GM21526 (cell line): ENCODE measurements at regions not wholly inside any gene's neighbourhood (a gene's known extent, or its start where the extent isn't known, plus 50 kb on each side); places are given as distances from the start of the nearest gene placed in this dataset.
A peak's percentile ranks its signal among the peaks of the same experiment; 100 is the strongest.
"Not testable (repeated sequence)": the region's sequence is repeated elsewhere in the genome, so short reads cannot be mapped to it uniquely, and the experiment has no call there.

ENCODE experiments used
- ATAC-seq: cut with Tn5 transposase; IDR thresholded peaks from one replicate; pipeline ENCODE4 v1.9.1; 2021; ENCODE audit warnings: moderate library complexity; ENCODE audit not compliant: unreplicated experiment, low FRiP score

DNA sequence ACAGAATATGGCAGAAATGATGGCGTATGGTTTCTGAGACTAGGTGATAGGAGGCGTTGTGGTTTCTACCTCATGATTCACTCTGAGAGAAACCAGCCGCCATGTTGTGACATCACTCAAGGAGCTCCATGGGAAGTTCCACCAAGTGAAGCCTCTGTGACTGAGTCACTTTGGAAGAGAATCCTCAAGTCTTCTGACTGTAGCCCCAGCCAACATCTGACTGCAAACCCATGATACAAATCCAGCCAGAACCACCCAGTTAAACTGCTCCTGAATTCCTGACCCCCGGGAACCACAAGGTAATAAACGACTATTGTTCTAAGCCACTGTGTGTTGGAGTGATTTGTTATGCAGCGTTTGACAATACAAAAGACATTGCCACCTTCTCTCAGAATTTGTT, 91.1 kb upstream of the CARD11 start:
- ATAC-seq: no peak

DNA sequence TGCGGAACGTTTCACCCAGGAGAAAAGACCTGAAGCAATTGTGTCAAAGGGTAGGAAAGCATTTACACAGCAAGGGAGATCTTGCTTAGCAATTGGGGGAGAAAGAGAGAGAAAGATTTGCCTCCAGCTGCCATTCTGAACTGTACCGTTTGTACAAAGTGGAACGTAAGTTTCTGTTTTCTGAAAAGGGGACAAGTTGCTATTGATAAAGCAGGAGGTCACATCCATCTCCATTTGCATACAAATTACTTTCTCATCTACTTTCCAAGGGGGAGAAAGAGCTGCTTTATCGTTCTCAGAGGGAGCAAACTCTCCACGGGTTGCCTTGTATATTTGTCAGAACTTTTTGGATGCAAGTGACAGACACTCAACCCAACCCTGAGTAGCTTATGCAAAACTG, 92.0 kb upstream of the CARD11 start:
- ATAC-seq: no peak

DNA sequence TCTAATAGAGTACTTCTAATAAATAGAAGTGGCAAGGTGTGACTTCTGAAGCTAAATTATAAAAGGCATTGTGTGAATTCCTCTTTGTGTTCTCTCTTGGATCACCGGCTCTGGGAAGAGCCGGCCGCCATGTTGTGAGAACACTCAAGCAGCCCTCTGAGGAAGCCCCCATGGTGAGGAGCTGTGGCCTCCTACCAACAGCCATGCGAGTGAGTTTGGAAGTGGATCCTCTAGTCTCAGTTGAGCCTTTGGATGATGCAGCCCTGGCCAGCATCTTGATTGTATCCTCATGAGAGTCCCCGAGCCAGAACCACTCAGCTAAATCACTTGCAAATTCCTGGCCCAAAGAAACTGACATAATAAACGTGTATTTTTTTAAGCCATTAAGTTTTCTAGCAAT, 94.5 kb upstream of the CARD11 start:
- ATAC-seq: no peak

DNA sequence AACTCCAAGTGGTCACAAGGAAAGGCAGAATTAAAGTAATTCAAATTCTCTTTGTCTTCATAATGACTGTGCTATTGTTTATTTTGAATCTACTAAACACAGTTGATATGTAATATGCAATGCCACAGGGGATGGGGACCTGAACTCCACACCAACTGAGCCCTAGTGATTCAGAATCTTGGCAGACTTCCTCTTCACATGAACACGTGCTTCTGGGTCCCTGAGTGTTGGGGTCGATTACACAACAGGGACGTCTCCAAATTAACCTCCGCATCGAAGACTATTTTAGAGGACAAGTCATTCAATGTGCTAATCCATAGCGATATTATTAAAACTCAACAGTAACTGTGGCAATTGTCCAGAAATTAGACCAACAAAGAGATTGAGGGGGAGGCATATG, 95.3 kb upstream of the CARD11 start:
- no peak for ATAC-seq

DNA sequence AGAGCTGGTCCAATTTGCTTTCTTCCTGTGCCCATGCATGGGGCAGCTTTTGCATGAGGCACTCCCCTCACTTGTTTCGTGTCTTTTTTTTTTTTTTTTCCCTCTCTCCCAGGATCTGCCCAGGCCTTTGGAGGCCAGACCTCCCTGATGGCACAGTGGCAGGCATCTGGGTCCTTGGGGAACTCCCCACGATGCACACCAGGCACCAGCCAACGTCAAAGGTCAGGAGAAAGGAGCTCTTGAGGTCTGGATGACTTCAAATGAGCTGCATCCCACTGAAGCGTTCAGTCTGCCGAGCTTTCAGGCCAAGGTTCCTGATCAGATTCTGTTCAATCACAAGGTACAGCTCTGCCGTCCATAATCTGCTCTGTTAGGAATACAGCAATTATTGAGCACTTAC, 97.2 kb upstream of the CARD11 start:
- ATAC-seq: no peak

- ATAC-seq: no peak
Measured at GRCh38 chr7:3141326-3141725, 97.7 kb upstream of the CARD11 start.

DNA sequence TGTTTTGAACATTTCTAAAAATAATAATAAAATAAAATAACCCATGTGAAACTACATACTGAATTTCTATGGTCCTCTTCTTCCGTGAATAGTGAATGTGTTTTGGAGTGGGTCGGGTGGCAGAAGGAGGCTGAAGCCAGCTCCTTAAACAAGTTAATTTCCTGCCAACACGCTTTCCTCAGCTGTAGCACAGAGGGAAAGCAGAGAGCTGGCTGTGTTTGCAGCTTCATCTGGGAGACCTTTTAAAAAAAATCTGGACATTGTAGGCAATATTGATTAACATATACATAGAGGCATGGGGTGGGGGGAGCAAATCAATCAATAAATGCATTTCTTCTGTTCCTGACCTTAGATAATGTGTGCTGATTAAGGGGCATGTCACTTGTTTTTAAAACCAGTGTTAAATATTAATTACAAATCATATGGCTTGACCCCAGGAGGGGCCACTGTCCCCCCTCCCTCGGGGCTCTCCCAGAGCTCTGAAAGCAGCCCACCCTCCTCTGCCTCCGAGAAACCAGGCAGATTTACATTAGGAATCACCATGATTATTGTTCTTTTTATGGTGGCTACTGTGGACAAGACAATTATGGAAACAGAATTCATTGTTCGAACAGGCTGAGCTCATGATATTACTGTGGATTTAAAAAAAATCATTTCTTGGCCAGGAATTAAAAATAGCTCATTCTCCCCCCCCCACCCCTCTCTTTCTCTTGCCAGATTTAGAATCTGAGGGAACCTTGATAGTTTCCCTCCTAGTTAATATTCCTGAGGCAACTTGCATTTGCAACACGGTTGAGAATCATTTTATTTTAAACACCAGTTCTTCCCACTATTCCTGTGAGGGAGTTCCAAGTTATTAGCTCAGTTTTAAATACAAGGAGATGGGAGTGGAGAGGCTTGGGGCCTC, 100.5 kb upstream of the CARD11 start:
- no peak for ATAC-seq

DNA sequence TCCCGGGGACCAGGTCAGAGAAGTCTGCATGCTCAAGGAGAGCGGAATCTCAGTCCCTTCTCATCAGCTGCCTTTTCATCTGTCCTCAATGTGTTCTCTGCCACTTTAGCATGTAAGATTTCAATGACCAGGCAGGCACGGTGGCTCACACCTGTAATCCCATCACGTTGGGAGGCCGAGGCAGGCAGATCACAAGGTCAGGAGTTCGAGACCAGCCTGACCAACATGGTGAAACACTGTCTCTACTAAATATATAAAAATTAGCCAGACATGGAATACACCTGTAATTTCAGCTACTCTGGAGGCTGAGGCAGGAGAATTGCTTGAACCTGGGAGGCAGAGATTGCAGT, 101.1 kb upstream of the CARD11 start:
- not testable (repeated sequence) for ATAC-seq

DNA sequence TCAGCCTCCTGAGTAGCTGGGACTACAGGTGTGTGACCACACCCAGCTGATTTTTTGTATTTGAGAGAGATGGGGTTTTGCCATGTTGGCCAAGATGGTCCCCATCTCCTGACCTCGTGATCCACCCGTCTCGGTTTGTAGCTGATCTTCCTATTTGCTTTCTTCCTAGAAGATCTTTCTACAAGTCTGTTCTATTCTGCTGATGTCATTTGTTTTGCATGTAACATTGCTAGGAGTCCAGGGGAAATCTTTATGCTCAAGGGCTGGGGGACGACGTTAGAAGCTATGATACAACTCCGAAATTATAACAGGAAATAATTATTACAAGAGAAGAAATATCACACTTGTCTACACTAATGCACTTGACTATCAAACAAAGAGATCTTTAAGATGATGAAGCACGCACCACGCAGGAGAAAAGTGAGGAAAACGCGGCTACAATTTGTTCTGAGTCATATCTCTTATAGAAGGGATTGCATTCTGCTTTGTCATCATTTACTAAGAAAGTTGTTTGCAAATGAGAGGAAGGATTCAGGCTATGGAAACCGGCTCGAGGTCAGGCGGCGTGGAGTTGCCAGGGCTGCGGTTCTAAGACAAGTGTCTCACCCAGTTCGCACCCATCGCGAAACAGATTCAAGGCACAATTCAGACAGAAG, 103.0 kb upstream of the CARD11 start:
- no peak for ATAC-seq

DNA sequence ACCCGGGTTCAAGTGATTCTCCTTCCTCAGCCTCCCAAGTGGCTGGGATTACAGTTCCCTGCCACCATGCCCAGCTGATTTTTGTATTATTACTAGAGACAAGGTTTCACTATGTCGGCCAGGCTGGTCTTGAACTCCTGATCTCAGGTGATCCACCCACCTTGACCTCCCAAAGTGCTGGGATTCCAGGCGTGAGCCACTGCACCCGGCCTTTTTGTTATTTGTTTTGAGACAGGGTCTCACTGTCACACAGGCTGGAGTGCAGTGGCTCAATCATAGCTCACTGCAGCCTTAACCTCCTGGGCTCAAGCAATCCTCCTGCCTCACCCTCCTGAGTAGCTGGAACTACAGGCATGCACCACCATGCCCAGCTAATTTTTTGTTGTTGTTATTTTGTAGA, 104.8 kb upstream of the CARD11 start:
- ATAC-seq: not testable (repeated sequence)

DNA sequence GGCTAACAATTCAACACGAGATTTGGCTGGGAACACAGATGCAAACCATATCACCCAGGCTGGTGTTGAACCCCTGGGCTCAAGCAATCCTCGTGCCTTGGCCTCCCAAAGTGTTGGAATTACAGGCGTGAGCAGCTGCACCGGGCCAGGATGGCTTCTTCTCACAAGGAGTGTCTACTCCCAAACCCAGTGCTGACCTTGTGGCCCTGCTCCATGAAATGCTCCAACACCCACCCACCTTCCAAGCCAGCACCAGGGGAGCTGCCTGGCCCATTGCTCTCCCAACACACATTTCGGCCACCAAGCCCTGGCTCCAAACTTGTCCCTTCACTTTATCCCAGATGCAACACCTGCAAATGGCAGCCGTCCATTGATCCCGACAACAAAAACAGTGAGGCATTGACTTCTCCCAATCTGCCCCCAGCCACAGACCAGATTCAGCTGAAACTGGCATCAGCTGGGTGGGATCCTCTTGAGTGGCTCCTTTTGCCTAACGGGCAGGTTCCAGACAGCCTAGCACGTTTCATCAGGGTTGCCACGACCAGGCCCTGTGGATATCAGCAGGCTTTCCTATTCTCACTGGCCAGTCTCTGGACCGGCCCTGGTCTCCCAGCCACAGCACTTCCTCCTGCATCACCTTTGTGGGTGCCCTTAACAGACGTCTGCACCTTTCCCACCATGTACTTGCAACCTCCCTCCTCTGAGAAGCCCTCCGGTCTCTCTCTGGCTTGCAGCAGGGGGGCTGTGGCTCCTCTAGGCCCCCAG, 105.7 kb upstream of the CARD11 start:
- no peak for ATAC-seq

DNA sequence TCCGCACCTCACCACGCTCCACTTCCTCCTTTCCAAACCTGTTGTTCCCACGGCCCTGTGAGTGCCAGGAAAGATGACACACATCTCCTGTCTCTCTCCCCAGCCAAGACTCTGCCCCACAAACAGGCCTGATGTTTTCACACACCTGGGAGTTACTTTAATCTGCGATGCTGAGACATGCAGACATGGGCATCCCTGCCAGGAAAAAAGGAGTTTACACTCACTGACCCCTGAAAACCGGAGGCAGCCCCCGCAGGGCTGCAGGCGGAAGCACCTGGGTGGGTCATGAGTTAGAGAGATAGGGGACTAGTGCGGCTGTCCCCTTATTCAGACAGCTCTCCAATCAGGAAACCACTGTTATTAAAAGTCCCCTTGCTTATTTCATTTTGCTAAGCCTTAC, 106.4 kb upstream of the CARD11 start:
- ATAC-seq: no peak

GRCh38 chr7:3151784-3152183, 108.1 kb upstream of the CARD11 start:
- no peak for ATAC-seq

- ATAC-seq: no peak
Measured at GRCh38 chr7:3152714-3153113, 109.0 kb upstream of the CARD11 start.

- ATAC-seq: no peak
Measured at GRCh38 chr7:3153118-3153517, 109.5 kb upstream of the CARD11 start.

DNA sequence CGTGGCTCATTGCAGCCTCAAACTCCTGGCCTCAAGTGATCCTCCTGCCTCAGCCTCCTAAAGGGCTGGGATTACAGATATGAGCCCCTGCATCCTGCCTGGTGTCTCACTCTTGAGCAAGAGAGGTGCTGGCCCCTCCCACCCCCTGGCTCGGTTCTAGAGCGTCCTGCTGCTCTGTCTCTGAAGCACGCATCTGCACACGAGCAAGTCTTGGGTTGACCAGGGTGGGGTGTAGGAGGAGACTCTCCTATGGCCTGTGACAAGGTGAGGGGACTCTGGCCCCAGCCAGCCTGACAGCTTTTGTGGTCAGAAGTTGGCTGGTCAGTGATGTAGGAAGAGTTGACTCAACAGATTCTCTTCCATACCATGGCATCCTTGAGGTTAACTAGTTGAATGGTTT, 110.7 kb upstream of the CARD11 start:
- ATAC-seq: no peak

- peak; percentile 61 for ATAC-seq
Measured at GRCh38 chr7:3154881-3155494, 111.3 kb upstream of the CARD11 start.

- no peak for ATAC-seq
Measured at GRCh38 chr7:3156508-3156907, 112.8 kb upstream of the CARD11 start.

DNA sequence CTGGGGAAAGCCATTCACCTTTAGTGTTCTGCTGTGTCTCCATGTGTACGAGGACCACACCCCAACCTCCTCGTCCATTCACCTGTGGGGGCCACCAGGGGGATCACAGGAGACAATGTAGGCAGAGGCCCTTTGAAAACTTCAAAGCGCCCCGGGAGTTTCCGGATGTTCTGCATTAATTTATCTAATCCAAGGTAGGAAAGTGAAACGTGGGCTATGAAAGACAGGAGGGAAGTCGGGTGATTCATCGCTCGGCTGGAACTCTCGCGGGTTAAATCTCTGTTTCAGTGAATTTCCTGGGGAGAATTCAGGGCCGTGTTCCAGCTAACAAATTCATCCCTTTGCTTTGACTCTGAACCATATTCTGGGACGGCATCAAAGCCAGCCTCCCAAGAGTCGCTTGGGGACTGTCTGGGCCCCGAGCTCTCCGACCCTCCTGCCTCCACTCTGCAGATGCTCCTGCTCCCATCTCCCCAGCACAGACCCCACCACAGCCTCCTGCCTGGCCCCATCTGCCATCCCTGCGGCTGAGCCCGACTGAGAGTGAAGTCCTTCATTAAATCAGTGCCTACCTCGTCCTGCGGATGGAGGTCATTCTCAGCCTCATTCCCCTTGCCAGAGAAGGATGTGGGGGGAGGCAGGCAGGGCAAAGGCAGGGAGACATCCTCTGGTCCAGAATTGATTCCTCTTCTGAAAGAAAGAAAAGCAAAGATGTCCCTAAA, 114.1 kb upstream of the CARD11 start:
- ATAC-seq: no peak

- ATAC-seq: no peak
Measured at GRCh38 chr7:3158341-3158760, 114.7 kb upstream of the CARD11 start.
